Loucy (cell line): ENCODE measurements at regions not wholly inside any gene's neighbourhood (a gene's known extent, or its start where the extent isn't known, plus 50 kb on each side); places are given as distances from the start of the nearest gene placed in this dataset.

ENCODE experiments used
- H2AFZ ChIP-seq: fragments of 200-600 bp; sonication (generic); 2 replicates; pipeline ENCODE4 v1.6.0; 2016; ENCODE audit warnings: antibody characterized with exemption, mild to moderate bottlenecking, low read length, moderate library complexity
- H3F3A ChIP-seq: fragments of 200-600 bp; 2 replicates; pipeline ENCODE4 v1.6.0; 2016; ENCODE audit warnings: antibody characterized with exemption, low read depth, mild to moderate bottlenecking
- H3K27me3 ChIP-seq: fragments of 200-600 bp; sonication (generic); 2 replicates; pipeline ENCODE4 v1.6.1; 2014; ENCODE audit warnings: low read length, mild to moderate bottlenecking; ENCODE audit not compliant: insufficient read depth, poor library complexity, severe bottlenecking
- H3K36me3 ChIP-seq: fragments of 200-600 bp; sonication (generic); 2 replicates; pipeline ENCODE4 v1.6.1; 2016; ENCODE audit warnings: low read length; ENCODE audit not compliant: insufficient read depth
- H3K4me1 ChIP-seq: fragments of 200-600 bp; sonication (generic); 2 replicates; pipeline ENCODE4 v1.5.1; 2014; ENCODE audit warnings: low read length, mild to moderate bottlenecking; ENCODE audit not compliant: insufficient read depth, poor library complexity, severe bottlenecking
- H3K4me2 ChIP-seq: fragments of 200-600 bp; sonication (generic); 2 replicates; pipeline ENCODE4 v1.6.0; 2014; ENCODE audit warnings: antibody characterized with exemption, low read length, low read depth, mild to moderate bottlenecking; ENCODE audit not compliant: poor library complexity, severe bottlenecking
- H3K4me3 ChIP-seq: fragments of 200-600 bp; sonication (generic); 2 replicates; pipeline ENCODE4 v1.5.1; 2014; ENCODE audit warnings: low read length, mild to moderate bottlenecking, mixed read lengths; ENCODE audit not compliant: poor library complexity, severe bottlenecking
- H3K79me2 ChIP-seq: fragments of 200-600 bp; sonication (generic); 2 replicates; pipeline ENCODE4 v1.6.1; 2014; ENCODE audit warnings: low read length; ENCODE audit not compliant: insufficient read depth
- H3K9ac ChIP-seq: fragments of 200-600 bp; sonication (generic); 2 replicates; pipeline ENCODE4 v1.6.0; 2014; ENCODE audit warnings: mild to moderate bottlenecking, low read depth, low read length, moderate library complexity; ENCODE audit not compliant: poor library complexity, severe bottlenecking
- H3K9me2 ChIP-seq: fragments of 200-600 bp; sonication (generic); replicated peaks from 2 replicates; pipeline ENCODE4 v1.6.1; 2016; ENCODE audit warnings: low read depth, low read length, mixed read lengths
- H3K9me3 ChIP-seq: fragments of 200-600 bp; sonication (generic); 2 replicates; pipeline ENCODE4 v1.6.1; 2014; ENCODE audit warnings: mild to moderate bottlenecking, antibody characterized with exemption, low read length, low read depth; ENCODE audit not compliant: insufficient read depth
- H4K20me1 ChIP-seq: fragments of 200-600 bp; sonication (generic); 2 replicates; pipeline ENCODE4 v1.6.0; 2014; ENCODE audit warnings: antibody characterized with exemption, low read length, mild to moderate bottlenecking; ENCODE audit not compliant: insufficient read depth, poor library complexity, severe bottlenecking
- EZH2phosphoT487 ChIP-seq: fragments of 200-600 bp; IDR thresholded peaks from 2 replicates; pipeline ENCODE4 v1.6.1; 2018; ENCODE audit warnings: antibody characterized with exemption, mild to moderate bottlenecking, moderate library complexity, borderline replicate concordance
- TF ChIP-seq, protein P1 (sequence below): fragments of 200-600 bp; sonication (generic); conservative IDR thresholded peaks from 2 replicates; pipeline ENCODE4 v1.5.1; 2014; ENCODE audit warnings: mild to moderate bottlenecking, antibody characterized with exemption, low read length

DNA sequence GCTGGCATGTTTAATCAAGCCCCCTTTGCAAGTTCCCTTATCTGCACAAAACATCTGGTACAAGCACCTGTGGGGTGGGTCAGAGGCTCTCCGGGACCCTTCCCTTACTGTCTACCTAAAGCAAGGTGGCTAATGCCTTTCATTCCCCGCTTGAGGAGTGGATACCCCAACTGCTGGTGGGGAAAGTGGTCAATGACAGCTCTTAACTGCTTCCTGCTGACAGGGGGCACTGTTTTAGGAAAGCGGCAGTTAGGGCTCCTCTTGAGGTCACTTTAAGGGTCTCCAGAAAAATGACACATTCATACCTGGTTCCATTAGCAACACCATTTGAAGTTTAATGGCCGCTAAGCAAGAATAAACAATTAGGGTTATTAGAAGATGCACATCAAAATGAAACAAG lies 761.8 kb upstream of the PHF14 start:
- no peaks in the 10 kb centered on the region for H3F3A ChIP-seq
- H3K4me3 ChIP-seq, result no peak overlapping the region
- no peaks in the 10 kb centered on the region for H3K9me2 ChIP-seq
- H4K20me1 ChIP-seq, result no peaks in the 10 kb centered on the region
- no peak overlapping the region for H3K4me2 ChIP-seq
- 0 out of 2 replicates have a peak overlapping the region, but pooled peaks have one; percentile 32 for H2AFZ ChIP-seq
- H3K27me3 ChIP-seq, result no peaks in the 10 kb centered on the region
- peaks cover 3% of the 10 kb centered on the region; the same call in 1 of the 2 replicates for H3K9me3 ChIP-seq
- H3K9ac ChIP-seq, result no peak overlapping the region
- no peaks in the 10 kb centered on the region for H3K36me3 ChIP-seq
- no peaks in the 10 kb centered on the region for H3K4me1 ChIP-seq
- H3K79me2 ChIP-seq, result no peaks in the 10 kb centered on the region
- TF ChIP-seq, protein P1, sequence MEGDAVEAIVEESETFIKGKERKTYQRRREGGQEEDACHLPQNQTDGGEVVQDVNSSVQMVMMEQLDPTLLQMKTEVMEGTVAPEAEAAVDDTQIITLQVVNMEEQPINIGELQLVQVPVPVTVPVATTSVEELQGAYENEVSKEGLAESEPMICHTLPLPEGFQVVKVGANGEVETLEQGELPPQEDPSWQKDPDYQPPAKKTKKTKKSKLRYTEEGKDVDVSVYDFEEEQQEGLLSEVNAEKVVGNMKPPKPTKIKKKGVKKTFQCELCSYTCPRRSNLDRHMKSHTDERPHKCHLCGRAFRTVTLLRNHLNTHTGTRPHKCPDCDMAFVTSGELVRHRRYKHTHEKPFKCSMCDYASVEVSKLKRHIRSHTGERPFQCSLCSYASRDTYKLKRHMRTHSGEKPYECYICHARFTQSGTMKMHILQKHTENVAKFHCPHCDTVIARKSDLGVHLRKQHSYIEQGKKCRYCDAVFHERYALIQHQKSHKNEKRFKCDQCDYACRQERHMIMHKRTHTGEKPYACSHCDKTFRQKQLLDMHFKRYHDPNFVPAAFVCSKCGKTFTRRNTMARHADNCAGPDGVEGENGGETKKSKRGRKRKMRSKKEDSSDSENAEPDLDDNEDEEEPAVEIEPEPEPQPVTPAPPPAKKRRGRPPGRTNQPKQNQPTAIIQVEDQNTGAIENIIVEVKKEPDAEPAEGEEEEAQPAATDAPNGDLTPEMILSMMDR, result peak; percentile 22; the same call in 1 of the 2 replicates
- no peak for TF ChIP-seq EZH2phosphoT487

DNA sequence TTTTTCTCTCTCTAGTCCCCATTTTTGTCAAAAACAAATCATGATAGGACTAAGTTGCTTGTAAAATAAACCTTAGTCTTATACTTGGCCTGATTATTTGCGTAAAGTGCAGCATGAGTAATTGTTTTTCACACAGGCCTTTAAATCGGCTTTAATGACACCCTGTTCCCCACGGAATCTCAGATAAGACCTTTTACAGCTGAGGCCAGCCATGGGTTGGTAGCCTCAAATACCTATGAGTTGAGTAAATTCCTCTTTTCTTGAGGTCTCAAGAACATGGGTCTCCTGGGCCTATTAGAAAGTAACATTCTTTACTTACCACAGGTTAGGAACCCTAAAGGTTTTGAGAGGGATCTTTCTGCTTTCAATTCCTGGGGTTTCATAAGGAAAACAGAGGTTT lies 761.0 kb upstream of the PHF14 start:
- H2AFZ ChIP-seq, result no peak overlapping the region
- H3K4me3 ChIP-seq, result no peak overlapping the region
- H4K20me1 ChIP-seq, result no peaks in the 10 kb centered on the region
- H3K4me2 ChIP-seq, result no peak overlapping the region
- TF ChIP-seq, protein P1, result no peak
- no peak for TF ChIP-seq EZH2phosphoT487
- H3K9me3 ChIP-seq, result peaks cover 3% of the 10 kb centered on the region; the same call in 1 of the 2 replicates
- no peaks in the 10 kb centered on the region for H3K36me3 ChIP-seq
- no peaks in the 10 kb centered on the region for H3F3A ChIP-seq
- H3K9ac ChIP-seq, result no peak overlapping the region
- H3K4me1 ChIP-seq, result no peaks in the 10 kb centered on the region
- no peaks in the 10 kb centered on the region for H3K27me3 ChIP-seq
- H3K9me2 ChIP-seq, result no peaks in the 10 kb centered on the region
- H3K79me2 ChIP-seq, result no peaks in the 10 kb centered on the region

DNA sequence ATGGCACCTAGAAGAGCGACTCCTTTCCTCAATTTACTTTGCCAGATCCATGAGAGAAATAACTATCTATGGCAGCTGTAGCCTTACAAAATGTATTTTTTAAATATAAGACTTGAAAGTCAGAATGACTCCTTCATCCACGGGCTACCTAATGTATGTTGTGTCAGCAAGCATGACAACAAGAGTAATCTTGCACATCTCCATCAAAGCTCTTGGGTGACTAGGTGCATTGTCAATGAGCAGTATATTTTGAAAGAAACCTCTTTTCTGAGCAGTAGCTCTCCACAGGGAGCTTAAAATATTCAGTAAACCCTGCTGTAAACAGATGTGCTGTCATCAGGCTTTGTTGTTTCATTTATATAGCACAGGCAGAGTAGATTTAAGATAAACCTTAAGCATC lies 757.2 kb upstream of the PHF14 start:
- H3F3A ChIP-seq, result no peaks in the 10 kb centered on the region
- H3K9me2 ChIP-seq, result no peaks in the 10 kb centered on the region
- no peak for TF ChIP-seq EZH2phosphoT487
- TF ChIP-seq, protein P1, result no peak
- H3K4me2 ChIP-seq, result no peak overlapping the region
- no peaks in the 10 kb centered on the region for H4K20me1 ChIP-seq
- H3K9me3 ChIP-seq, result peaks cover 3% of the 10 kb centered on the region; the same call in 1 of the 2 replicates
- no peaks in the 10 kb centered on the region for H3K4me1 ChIP-seq
- no peaks in the 10 kb centered on the region for H3K27me3 ChIP-seq
- H2AFZ ChIP-seq, result no peak overlapping the region
- no peak overlapping the region for H3K9ac ChIP-seq
- no peaks in the 10 kb centered on the region for H3K79me2 ChIP-seq
- no peak overlapping the region for H3K4me3 ChIP-seq
- H3K36me3 ChIP-seq, result no peaks in the 10 kb centered on the region
